NB4 (cell line): ENCODE measurements at regions not wholly inside any gene's neighbourhood (a gene's known extent, or its start where the extent isn't known, plus 50 kb on each side); places are given as distances from the start of the nearest gene placed in this dataset.

Experiments
- DNase-seq: peaks from one replicate; pipeline ENCODE4 v3.0.0; 2010; ENCODE audit warnings: low read depth
- H3K4me3 ChIP-seq: one replicate; pipeline ENCODE4 v1.5.1; 2011; ENCODE audit warnings: mild to moderate bottlenecking, low read depth, low read length, moderate library complexity
- MAX ChIP-seq: IDR thresholded peaks from 2 replicates; pipeline ENCODE4 v1.6.1; 2011; ENCODE audit warnings: low read depth, low read length
- MYC ChIP-seq: IDR thresholded peaks from 2 replicates; pipeline ENCODE4 v1.6.1; 2011; ENCODE audit warnings: low read depth, low read length
- POLR2A ChIP-seq: IDR thresholded peaks from 2 replicates; pipeline ENCODE4 v1.6.1; 2011; ENCODE audit warnings: mild to moderate bottlenecking; ENCODE audit not compliant: insufficient read length; ENCODE audit errors: extremely low read depth
- TF ChIP-seq, protein P1 (sequence below): IDR thresholded peaks from one replicate; pipeline ENCODE4 v1.5.1; 2012; ENCODE audit warnings: low read depth, low read length

GRCh38 chr2:226652983-226653765 lies 146.4 kb downstream of the IRS1 start:
- DNase-seq: no peak
- no peak overlapping the region for H3K4me3 ChIP-seq
- TF ChIP-seq MAX: no peak
- TF ChIP-seq MYC: no peak
- TF ChIP-seq POLR2A: no peak
- TF ChIP-seq, protein P1, sequence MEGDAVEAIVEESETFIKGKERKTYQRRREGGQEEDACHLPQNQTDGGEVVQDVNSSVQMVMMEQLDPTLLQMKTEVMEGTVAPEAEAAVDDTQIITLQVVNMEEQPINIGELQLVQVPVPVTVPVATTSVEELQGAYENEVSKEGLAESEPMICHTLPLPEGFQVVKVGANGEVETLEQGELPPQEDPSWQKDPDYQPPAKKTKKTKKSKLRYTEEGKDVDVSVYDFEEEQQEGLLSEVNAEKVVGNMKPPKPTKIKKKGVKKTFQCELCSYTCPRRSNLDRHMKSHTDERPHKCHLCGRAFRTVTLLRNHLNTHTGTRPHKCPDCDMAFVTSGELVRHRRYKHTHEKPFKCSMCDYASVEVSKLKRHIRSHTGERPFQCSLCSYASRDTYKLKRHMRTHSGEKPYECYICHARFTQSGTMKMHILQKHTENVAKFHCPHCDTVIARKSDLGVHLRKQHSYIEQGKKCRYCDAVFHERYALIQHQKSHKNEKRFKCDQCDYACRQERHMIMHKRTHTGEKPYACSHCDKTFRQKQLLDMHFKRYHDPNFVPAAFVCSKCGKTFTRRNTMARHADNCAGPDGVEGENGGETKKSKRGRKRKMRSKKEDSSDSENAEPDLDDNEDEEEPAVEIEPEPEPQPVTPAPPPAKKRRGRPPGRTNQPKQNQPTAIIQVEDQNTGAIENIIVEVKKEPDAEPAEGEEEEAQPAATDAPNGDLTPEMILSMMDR: no peak

GRCh38 chr2:226652369-226652768 lies 147.3 kb downstream of the IRS1 start:
- peak; percentile 32 for DNase-seq
- TF ChIP-seq MYC (no peak), MAX (no peak), POLR2A (no peak)
- TF ChIP-seq, protein P1: no peak
- H3K4me3 ChIP-seq: no peak overlapping the region

GRCh38 chr2:226649871-226650660 lies 149.6 kb downstream of the IRS1 start:
- H3K4me3 ChIP-seq: peak overlapping the region; percentile 13
- DNase-seq: peak; percentile 97
- TF ChIP-seq MAX (peak; percentile 85), MYC (peak; percentile 77)
- TF ChIP-seq, protein P1: no peak

- peak; percentile 13 for DNase-seq
- TF ChIP-seq MAX (no peak), MYC (no peak), POLR2A (no peak)
- TF ChIP-seq, protein P1: no peak
- peak overlapping the region; percentile 13 for H3K4me3 ChIP-seq
Observed at GRCh38 chr2:226649201-226649600, 150.4 kb downstream of the IRS1 start.

DNA sequence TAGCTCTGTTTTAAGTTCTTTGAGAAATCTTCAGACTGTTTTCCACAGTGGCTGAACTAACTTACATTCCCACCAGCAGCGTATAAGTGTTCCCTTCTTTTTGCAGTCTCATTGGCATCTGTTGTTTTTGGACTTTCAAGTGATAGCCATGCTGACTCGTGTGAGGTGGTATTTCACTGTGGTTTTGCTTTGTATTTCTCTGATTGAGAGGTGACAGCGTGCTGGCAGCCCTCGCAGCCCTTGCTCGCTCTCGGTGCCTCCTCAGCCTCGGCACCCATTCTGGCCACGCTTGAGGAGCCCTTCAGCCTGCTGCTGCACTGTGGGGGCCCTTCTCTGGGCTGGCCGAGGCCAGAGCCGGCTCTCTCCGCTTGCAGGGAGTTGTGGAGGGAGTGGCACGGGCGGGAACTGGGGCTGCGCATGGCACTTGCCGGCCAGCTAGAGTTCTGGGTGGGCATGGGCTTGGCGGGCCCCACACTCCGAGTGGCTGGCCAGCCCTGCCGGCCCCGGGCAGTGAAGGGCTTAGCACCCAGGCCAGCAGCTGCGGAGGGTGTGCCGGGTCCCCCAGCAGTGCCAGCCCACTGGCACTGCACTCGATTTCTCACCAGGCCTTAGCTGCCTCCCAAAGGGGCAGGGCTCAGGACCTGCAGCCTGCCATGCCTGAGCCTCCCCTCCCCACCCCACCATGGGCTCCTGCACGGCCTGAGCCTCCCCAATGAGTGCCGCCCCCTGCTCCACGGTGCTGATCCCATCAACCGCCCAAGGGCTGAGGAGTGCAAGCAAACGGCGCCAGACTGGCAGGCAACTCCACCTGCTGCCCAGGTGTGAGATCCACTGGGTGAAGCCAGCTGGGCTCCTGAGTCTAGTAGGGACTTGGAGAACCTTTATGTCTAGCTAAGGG lies 151.8 kb downstream of the IRS1 start:
- no peak overlapping the region for H3K4me3 ChIP-seq
- TF ChIP-seq, protein P1: no peak
- TF ChIP-seq POLR2A (no peak), MYC (no peak), MAX (no peak)
- no peak for DNase-seq
